Esophagus muscularis mucosa (tissue), 4 donors: ENCODE measurements at regions not wholly inside any gene's neighbourhood (a gene's known extent, or its start where the extent isn't known, plus 50 kb on each side); places are given as distances from the start of the nearest gene placed in this dataset.
A peak's percentile ranks its signal among the peaks of the same experiment; 100 is the strongest.
"Not testable (repeated sequence)": the region's sequence is repeated elsewhere in the genome, so short reads cannot be mapped to it uniquely, and the experiment has no call there.

Experiments used
- DNase-seq: peaks from one replicate; pipeline ENCODE4 v3.0.0-alpha.2; 2017; ENCODE audit errors: extremely low spot score
- H3K27ac ChIP-seq, 4 donors: fragments of 200-600 bp; sonication (generic); replicated peaks in 1 of 4; 1 replicate in 3 of 4; 2 replicates in 1 of 4; pipeline ENCODE4 v1.5.1; 2016 to 2019; ENCODE audit warnings: mild to moderate bottlenecking in 1 of 4
- H3K27me3 ChIP-seq, 4 donors: fragments of 200-600 bp; sonication (generic); one replicate each; pipeline versions ENCODE4 v1.5.1 to v1.6.0; 2016 to 2019
- H3K36me3 ChIP-seq, 4 donors: fragments of 200-600 bp; sonication (generic); one replicate each; pipeline ENCODE4 v1.5.1; 2016 to 2019
- H3K4me1 ChIP-seq, 4 donors: fragments of 200-600 bp; sonication (generic); one replicate each; pipeline ENCODE4 v1.5.1; 2016 to 2019
- H3K4me3 ChIP-seq, 4 donors: fragments of 200-600 bp; sonication (generic); 1 replicate in 2 of 4; 2 replicates in 2 of 4; pipeline ENCODE4 v1.5.1; 2016 to 2019; ENCODE audit warnings: mild to moderate bottlenecking in 4 of 4, moderate library complexity in 1 of 4
- H3K9me3 ChIP-seq, 4 donors: fragments of 200-600 bp; sonication (generic); 1 replicate in 3 of 4; 2 replicates in 1 of 4; pipeline ENCODE4 v1.5.1; 2016 to 2019
- EP300 ChIP-seq: sonication (generic); formaldehyde crosslinking; IDR thresholded peaks from one replicate; pipeline ENCODE4 v1.6.1; 2017; ENCODE audit warnings: antibody characterized with exemption
- POLR2A ChIP-seq: fragments of 450-650 bp; IDR thresholded peaks from one replicate; pipeline ENCODE4 v1.6.1; 2017; ENCODE audit warnings: antibody characterized with exemption, moderate library complexity, mild to moderate bottlenecking, low read depth
- POLR2AphosphoS5 ChIP-seq, 2 donors: sonication (generic); formaldehyde crosslinking; IDR thresholded peaks; one replicate each; pipeline ENCODE4 v1.6.1; 2017; ENCODE audit warnings: antibody characterized with exemption in 2 of 2
- WGBS: methylation state at CpG from one replicate; pipeline ENCODE4 v1.1.5; 2018; 5-methylcytosine and 5-hydroxymethylcytosine counted together
- intact Hi-C: fragments of 100-400 bp; cut with DNase I; formaldehyde crosslinking; loops from one replicate; pipeline ENCODE4 v1.15.1; 2023
- TF ChIP-seq, protein P1 (sequence below), 3 experiments: fragments of 200-600 bp in 2 of 3; fragments of 450-650 bp in 1 of 3; sonication (generic) in 2 of 3; IDR thresholded peaks; one replicate each; pipeline ENCODE4 v1.5.1; 2017 to 2019; ENCODE audit warnings: antibody characterized with exemption in 3 of 3, mild to moderate bottlenecking in 2 of 3, moderate library complexity in 1 of 3

DNA sequence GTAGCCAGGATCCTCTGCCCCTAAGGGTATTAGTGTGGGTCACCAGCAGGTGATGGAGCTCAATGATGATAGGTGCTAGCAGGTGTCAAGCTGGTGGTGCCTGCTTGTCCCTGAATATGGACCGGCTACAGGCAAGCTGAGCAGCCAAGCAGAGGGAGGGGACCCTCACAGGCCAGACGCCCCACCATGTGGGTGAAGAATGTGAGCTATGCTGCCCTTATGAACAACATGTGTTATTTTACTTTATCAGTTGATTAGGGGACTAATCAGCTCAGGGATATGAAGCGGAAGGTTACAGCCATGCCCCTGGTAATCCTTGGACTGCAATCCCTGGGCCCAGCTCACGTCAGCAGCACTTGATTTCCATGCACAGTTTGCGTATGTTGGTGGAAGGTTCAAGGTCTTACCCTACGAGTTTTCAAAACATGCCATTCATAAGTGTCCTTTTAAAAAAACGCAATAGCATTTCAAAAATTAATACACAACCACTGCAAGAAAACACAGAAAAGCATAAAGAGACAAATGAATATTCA lies 106.0 kb downstream of the CDC7 start:
- Histone ChIP-seq H3K4me3 (no peak overlapping the region), H3K9me3 (no peaks in the 10 kb centered on the region), H3K27ac (no peak overlapping the region), H3K27me3 (no peaks in the 10 kb centered on the region), H3K36me3 (no peaks in the 10 kb centered on the region), H3K4me1 (peaks cover 9 to 19% (median 12%) of the 10 kb centered on the region in 4 donors)
- intact Hi-C loops = no loop called here
- peak; percentile 64 for DNase-seq
- 86% methylated on average over 7 of the region's 7 CpGs for WGBS
- no peak for TF ChIP-seq EP300
- TF ChIP-seq, protein P1, sequence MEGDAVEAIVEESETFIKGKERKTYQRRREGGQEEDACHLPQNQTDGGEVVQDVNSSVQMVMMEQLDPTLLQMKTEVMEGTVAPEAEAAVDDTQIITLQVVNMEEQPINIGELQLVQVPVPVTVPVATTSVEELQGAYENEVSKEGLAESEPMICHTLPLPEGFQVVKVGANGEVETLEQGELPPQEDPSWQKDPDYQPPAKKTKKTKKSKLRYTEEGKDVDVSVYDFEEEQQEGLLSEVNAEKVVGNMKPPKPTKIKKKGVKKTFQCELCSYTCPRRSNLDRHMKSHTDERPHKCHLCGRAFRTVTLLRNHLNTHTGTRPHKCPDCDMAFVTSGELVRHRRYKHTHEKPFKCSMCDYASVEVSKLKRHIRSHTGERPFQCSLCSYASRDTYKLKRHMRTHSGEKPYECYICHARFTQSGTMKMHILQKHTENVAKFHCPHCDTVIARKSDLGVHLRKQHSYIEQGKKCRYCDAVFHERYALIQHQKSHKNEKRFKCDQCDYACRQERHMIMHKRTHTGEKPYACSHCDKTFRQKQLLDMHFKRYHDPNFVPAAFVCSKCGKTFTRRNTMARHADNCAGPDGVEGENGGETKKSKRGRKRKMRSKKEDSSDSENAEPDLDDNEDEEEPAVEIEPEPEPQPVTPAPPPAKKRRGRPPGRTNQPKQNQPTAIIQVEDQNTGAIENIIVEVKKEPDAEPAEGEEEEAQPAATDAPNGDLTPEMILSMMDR (IDR thresholded peaks at IDR 0.05) = no peak
- TF ChIP-seq POLR2AphosphoS5 (IDR thresholded peaks at IDR 0.05) = no peak
- TF ChIP-seq POLR2A = no peak

DNA sequence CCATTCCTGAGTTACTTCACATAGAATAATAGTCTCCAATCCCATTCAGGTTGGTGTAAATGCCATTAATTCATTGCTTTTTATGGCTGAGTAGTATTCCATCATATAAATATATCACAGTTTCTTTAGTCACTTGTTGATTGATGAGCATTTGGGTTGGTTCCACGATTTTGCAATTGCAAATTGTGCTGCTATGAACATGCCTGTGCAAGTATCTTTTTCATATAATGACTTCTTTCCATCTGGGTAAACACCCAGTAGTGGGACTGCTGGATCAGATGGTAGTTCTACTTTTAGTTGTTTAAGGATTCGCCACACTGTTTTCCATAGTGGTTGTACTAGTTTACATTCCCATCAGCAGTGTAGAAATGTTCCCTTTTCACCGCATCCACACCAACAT lies 107.0 kb downstream of the CDC7 start:
- H3K27ac ChIP-seq, intact Hi-C loops, H3K9me3 ChIP-seq, H3K27me3 ChIP-seq, H3K4me3 ChIP-seq, H3K36me3 ChIP-seq: not testable (repeated sequence)
- peak; percentile 39 for DNase-seq
- WGBS = 82% methylated on average over 3 of the region's 3 CpGs
- peaks cover 6 to 19% (median 11%) of the 10 kb centered on the region in 4 donors for H3K4me1 ChIP-seq

DNA sequence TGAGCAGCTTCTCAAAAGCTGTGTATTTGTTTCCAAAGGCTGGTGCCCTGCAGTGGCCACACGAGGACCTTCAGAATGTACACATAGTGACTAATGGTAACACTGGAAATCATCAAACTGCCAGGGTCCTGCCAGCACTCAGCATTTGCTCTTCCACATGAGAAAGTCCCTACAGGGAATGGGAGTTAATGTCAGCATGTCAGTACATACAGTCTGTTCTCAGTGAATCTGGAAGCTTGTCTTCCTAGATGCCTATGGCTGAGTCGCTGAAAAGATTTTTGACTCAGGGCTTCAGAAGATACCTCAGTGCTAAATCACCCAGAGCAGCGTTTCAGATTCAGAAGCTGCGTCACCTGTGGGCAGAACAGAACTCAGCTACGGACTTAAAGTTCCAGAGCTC lies 108.2 kb downstream of the CDC7 start:
- Histone ChIP-seq H3K27ac (no peak overlapping the region), H3K27me3 (no peaks in the 10 kb centered on the region), H3K4me1 (peaks cover 6 to 19% (median 11%) of the 10 kb centered on the region in 4 donors), H3K36me3 (no peaks in the 10 kb centered on the region), H3K9me3 (no peaks in the 10 kb centered on the region), H3K4me3 (no peak overlapping the region)
- 75% methylated on average over 5 of the region's 5 CpGs for WGBS
- intact Hi-C loops = no loop called here
- no peak for TF ChIP-seq EP300
- TF ChIP-seq POLR2A = no peak
- TF ChIP-seq, protein P1 (IDR thresholded peaks at IDR 0.05) = no peak
- no peak for TF ChIP-seq POLR2AphosphoS5 (IDR thresholded peaks at IDR 0.05)
- no peak for DNase-seq

DNA sequence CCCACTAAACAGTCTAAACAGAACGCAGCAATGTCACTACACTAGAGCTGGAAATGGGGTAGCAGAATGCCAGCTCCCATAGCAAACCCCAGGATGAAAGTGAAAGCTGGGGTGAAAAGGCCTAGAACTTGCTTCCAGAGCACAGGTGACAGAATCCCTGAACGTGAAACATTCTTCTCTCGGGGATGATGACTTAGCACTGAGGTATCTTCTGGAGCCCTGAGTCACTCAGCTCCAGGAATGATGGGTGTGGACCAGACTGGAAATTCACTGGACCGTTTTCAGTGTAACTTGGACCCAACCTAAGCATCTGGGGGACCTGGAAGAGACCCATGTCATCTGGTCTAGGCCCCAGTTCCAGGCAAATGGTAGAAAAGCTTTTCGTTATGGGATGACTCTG lies 108.9 kb downstream of the CDC7 start:
- Histone ChIP-seq H3K27ac (no peak overlapping the region), H3K27me3 (no peaks in the 10 kb centered on the region), H3K9me3 (no peaks in the 10 kb centered on the region), H3K4me3 (no peak overlapping the region), H3K4me1 (peaks cover 6 to 16% (median 8%) of the 10 kb centered on the region in 4 donors), H3K36me3 (no peaks in the 10 kb centered on the region)
- WGBS = 71% methylated on average over 5 of the region's 5 CpGs
- TF ChIP-seq POLR2AphosphoS5 (IDR thresholded peaks at IDR 0.05) = no peak
- TF ChIP-seq POLR2A = no peak
- TF ChIP-seq, protein P1 (IDR thresholded peaks at IDR 0.05) = no peak
- TF ChIP-seq EP300 = no peak
- DNase-seq = peak; percentile 60
- intact Hi-C loops = no loop called here

DNA sequence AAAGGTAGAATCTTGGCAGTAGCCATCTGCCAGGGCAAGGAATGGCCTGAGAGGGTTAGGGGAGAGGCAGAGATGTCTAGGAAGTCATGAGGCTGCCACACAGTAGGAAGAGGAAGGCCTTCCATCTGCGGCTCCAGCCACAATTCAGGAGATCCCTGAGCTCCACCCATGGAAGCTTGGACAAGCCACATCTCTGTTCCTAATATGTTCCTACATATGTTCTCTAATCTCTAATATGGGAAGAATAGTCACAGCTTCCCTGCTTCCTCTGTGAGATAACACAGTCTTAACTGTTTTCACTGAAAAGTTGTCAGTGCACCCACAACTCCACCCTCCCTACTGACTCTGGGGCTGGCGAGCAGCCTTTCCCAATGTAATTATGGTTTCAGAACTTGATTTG lies 109.5 kb downstream of the CDC7 start:
- H3K27me3 ChIP-seq = no peaks in the 10 kb centered on the region
- no peak for TF ChIP-seq POLR2AphosphoS5 (IDR thresholded peaks at IDR 0.05)
- TF ChIP-seq POLR2A = no peak
- TF ChIP-seq EP300 = no peak
- TF ChIP-seq, protein P1 (IDR thresholded peaks at IDR 0.05) = no peak
- WGBS = 94% methylated on average over 2 of the region's 2 CpGs
- H3K4me1 ChIP-seq = peaks cover under 1 to 11% (median 2%) of the 10 kb centered on the region in 4 donors
- no peaks in the 10 kb centered on the region for H3K9me3 ChIP-seq
- H3K36me3 ChIP-seq = no peaks in the 10 kb centered on the region
- H3K4me3 ChIP-seq = no peak overlapping the region
- intact Hi-C loops = no loop called here
- peak; percentile 57 for DNase-seq
- no peak overlapping the region for H3K27ac ChIP-seq
